ENCODE measurements at regions not wholly inside any gene's neighbourhood (a gene's known extent, or its start where the extent isn't known, plus 50 kb on each side); places are given as distances from the start of the nearest gene placed in this dataset.

GRCh38 chr19:56953470-56953869 lies 112.9 kb upstream of the PEG3 start:
- no peaks in the 10 kb centered on the region for H3K36me3 ChIP-seq
- H3K4me3 ChIP-seq: no peak overlapping the region
- peaks cover 0 to 4% of the 10 kb centered on the region in 2 donors for H3K27me3 ChIP-seq
- peaks cover 5 to 10% of the 10 kb centered on the region in 2 donors for H3K9me3 ChIP-seq
- no peaks in the 10 kb centered on the region for H3K4me1 ChIP-seq
- DNase-seq (ENCODE audit: low spot score in 2 of 2): no peak
- TF ChIP-seq POLR2AphosphoS5 (IDR thresholded peaks at IDR 0.05) (no peak), POLR2A (IDR thresholded peaks at IDR 0.05) (no peak)
- TF ChIP-seq, protein P1, sequence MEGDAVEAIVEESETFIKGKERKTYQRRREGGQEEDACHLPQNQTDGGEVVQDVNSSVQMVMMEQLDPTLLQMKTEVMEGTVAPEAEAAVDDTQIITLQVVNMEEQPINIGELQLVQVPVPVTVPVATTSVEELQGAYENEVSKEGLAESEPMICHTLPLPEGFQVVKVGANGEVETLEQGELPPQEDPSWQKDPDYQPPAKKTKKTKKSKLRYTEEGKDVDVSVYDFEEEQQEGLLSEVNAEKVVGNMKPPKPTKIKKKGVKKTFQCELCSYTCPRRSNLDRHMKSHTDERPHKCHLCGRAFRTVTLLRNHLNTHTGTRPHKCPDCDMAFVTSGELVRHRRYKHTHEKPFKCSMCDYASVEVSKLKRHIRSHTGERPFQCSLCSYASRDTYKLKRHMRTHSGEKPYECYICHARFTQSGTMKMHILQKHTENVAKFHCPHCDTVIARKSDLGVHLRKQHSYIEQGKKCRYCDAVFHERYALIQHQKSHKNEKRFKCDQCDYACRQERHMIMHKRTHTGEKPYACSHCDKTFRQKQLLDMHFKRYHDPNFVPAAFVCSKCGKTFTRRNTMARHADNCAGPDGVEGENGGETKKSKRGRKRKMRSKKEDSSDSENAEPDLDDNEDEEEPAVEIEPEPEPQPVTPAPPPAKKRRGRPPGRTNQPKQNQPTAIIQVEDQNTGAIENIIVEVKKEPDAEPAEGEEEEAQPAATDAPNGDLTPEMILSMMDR (IDR thresholded peaks at IDR 0.05): no peak
- intact Hi-C loops (cut with DNase I; ENCODE audit: low total_unique reads): no loop called here
- no peak overlapping the region for H3K27ac ChIP-seq

DNA sequence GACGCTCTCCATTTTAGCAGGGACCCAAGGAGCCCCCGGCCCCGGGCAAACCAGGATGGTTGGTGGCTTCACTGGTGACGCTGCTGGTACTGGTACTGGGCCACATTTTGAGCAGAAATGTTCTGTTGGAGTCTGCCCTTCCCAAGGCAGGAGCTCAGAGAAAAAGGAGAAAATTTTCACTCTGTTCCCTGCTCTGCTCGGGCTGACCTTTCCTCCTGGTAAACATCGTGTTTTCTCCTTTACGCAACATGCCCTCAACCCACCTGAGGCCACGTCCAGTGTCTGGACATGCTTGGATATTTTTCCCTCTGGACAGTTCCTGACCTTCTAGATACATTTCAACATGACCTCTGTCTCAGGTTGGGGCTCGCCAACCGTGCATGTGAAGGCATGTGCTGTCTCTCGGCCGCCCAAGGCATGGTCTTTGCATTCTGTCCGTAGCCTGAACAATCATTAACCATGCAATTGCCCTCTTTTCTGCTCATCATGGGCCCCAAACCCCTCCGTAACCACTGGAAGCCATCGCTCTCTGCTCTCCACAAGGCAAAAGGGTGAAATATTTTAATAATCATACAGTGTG lies 115.2 kb upstream of the PEG3 start:
- Histone ChIP-seq H3K4me3 (no peak overlapping the region), H3K4me1 (no peaks in the 10 kb centered on the region), H3K36me3 (no peaks in the 10 kb centered on the region), H3K27ac (no peak overlapping the region), H3K27me3 (peaks cover 0 to 4% of the 10 kb centered on the region in 2 donors), H3K9me3 (peaks cover 5 to 10% of the 10 kb centered on the region in 2 donors)
- intact Hi-C loops (cut with DNase I; ENCODE audit: low total_unique reads): no loop called here
- DNase-seq (ENCODE audit: low spot score in 2 of 2): no peak
- TF ChIP-seq POLR2AphosphoS5 (IDR thresholded peaks at IDR 0.05) (no peak), POLR2A (IDR thresholded peaks at IDR 0.05) (no peak)
- TF ChIP-seq, protein P1 (IDR thresholded peaks at IDR 0.05): no peak

DNA sequence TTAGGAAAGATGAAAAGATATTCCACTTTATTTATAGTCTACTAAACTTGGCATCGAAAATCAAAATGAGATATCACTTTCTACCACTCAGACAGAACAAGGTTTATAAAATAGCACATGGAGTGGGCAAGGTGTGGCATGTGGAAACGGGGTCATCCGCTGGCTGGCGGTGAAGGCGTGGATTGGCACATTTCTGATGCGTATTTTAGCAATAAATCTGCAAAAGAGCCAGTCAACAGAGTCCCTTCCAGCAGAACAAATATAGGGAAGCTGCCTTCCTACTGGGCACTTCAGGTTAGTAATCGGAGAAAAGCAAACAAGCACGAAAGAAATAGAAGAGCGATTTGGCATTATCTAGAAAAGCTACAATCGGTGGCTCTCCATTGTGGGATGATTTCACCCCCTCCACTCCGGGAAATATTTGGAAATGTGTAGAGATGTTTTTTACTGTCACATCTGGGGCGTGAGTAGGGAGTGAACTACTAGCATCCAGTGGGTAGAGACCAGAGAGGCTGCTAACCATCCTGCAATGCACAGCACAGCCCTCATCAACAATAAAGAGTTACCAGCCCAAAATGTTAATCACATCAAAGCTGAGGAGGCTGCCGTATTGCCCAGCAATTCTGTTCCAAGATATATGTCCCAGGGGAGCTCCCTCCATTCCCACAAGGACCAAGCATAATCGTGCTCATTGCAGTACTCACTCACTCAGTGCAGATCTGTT lies 116.1 kb upstream of the PEG3 start:
- H3K4me3 ChIP-seq: no peak overlapping the region
- H3K36me3 ChIP-seq: no peaks in the 10 kb centered on the region
- TF ChIP-seq POLR2AphosphoS5 (IDR thresholded peaks at IDR 0.05) (no peak), POLR2A (IDR thresholded peaks at IDR 0.05) (no peak)
- TF ChIP-seq, protein P1 (IDR thresholded peaks at IDR 0.05): no peak
- no peak for DNase-seq (ENCODE audit: low spot score in 2 of 2)
- no peaks in the 10 kb centered on the region for H3K4me1 ChIP-seq
- no peak overlapping the region for H3K27ac ChIP-seq
- peaks cover 5 to 6% of the 10 kb centered on the region in 2 donors for H3K9me3 ChIP-seq
- intact Hi-C loops (cut with DNase I; ENCODE audit: low total_unique reads): no loop called here
- peaks cover 0 to 4% of the 10 kb centered on the region in 2 donors for H3K27me3 ChIP-seq

DNA sequence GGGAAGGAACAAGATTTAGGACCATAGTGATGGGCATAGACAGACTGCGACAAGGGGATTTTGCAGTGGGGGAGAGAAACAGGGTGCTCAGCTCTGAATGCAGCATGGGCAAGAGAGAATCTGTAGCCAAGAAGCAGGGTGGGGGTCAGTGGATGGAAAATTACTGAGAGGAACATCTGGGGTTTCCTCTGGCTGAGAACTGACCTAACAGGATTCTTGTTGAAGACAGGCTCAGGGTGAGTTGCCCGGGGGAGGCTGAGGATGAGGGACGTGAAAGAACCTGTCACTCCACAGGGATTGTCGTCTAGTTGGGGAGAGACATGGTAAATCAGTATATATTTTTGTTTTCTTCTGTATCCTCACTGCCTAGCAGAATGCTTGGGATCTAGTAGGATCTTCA lies 118.7 kb upstream of the PEG3 start:
- peaks cover 0 to 5% of the 10 kb centered on the region in 2 donors for H3K9me3 ChIP-seq
- no peak overlapping the region for H3K4me3 ChIP-seq
- TF ChIP-seq POLR2AphosphoS5 (IDR thresholded peaks at IDR 0.05): no peak
- TF ChIP-seq, protein P1 (IDR thresholded peaks at IDR 0.05): no peak
- no peak for TF ChIP-seq POLR2A (IDR thresholded peaks at IDR 0.05)
- intact Hi-C loops (cut with DNase I; ENCODE audit: low total_unique reads): no loop called here
- H3K4me1 ChIP-seq: no peaks in the 10 kb centered on the region
- peaks cover 0 to 9% of the 10 kb centered on the region in 2 donors for H3K27me3 ChIP-seq
- H3K36me3 ChIP-seq: no peaks in the 10 kb centered on the region
- H3K27ac ChIP-seq: no peak overlapping the region
- no peak for DNase-seq (ENCODE audit: low spot score in 2 of 2)

DNA sequence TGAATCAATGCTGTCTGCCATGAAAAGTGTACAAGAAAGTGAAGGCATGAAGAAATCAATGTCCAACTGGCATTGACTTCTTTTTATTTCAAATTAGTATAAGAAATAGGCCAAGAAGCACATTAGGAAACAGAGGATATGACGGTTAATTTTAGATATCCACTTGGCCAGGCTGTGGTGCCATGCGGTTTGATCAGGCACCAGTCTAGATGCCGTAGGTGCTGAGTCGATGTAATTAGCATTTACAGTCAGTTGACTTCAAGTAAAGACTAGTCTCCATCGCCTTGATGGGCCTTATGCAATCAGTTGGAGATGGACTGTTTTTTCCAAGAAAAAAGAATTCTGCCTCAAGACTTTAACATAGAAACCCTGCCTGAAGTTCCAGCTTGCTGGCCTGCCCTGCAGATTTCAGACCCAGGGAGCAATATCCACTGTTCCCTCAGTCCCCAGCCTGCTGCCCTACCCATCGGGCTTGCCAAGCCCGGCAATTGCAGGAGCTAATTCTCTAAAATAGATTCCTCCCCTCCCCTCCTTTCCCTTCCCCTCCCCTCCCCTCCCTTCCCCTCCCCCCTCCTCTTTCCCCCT lies 120.5 kb upstream of the PEG3 start:
- no peak overlapping the region for H3K27ac ChIP-seq
- TF ChIP-seq POLR2A (IDR thresholded peaks at IDR 0.05) (no peak), POLR2AphosphoS5 (IDR thresholded peaks at IDR 0.05) (no peak)
- TF ChIP-seq, protein P1 (IDR thresholded peaks at IDR 0.05): no peak

More for the DNA sequence above, 120.5 kb upstream of the PEG3 start:
- Histone ChIP-seq H3K4me1 (no peaks in the 10 kb centered on the region), H3K9me3 (no peaks in the 10 kb centered on the region), H3K27me3 (peaks cover 0 to 14% of the 10 kb centered on the region in 2 donors), H3K36me3 (no peaks in the 10 kb centered on the region), H3K4me3 (no peak overlapping the region)
- intact Hi-C loops (cut with DNase I; ENCODE audit: low total_unique reads): no loop called here
- no peak for DNase-seq (ENCODE audit: low spot score in 2 of 2)

All from breast epithelium (tissue), 4 donors.